Middle frontal gyrus (tissue), 1 donor: ENCODE measurements at regions not wholly inside any gene's neighbourhood (a gene's known extent, or its start where the extent isn't known, plus 50 kb on each side); places are given as distances from the start of the nearest gene placed in this dataset.
"Not testable (repeated sequence)": the region's sequence is repeated elsewhere in the genome, so short reads cannot be mapped to it uniquely, and the experiment has no call there.

Experiments
- DNase-seq: peaks from one replicate; pipeline ENCODE4 v3.0.0-alpha.2; 2015; ENCODE audit warnings: low spot score; ENCODE audit errors: extremely low spot score

- no peak for DNase-seq
Observed at GRCh38 chr19:30271816-30272215, 100.4 kb upstream of the ZNF536 start.

GRCh38 chr19:30272554-30272953, 99.6 kb upstream of the ZNF536 start:
- DNase-seq: no peak

- no peak for DNase-seq
Observed at GRCh38 chr19:30273184-30273583, 99.0 kb upstream of the ZNF536 start.

GRCh38 chr19:30274987-30275386, 97.2 kb upstream of the ZNF536 start:
- DNase-seq: no peak

GRCh38 chr19:30276011-30276882, 95.9 kb upstream of the ZNF536 start:
- no peak for DNase-seq

GRCh38 chr19:30276883-30277280, 95.3 kb upstream of the ZNF536 start:
- no peak for DNase-seq

- no peak for DNase-seq
Observed at GRCh38 chr19:30277941-30278881, 94.0 kb upstream of the ZNF536 start.

GRCh38 chr19:30278882-30279254, 93.3 kb upstream of the ZNF536 start:
- DNase-seq: no peak

- no peak for DNase-seq
Observed at GRCh38 chr19:30280018-30280417, 92.2 kb upstream of the ZNF536 start.

GRCh38 chr19:30281906-30282305, 90.3 kb upstream of the ZNF536 start:
- DNase-seq: no peak

GRCh38 chr19:30283556-30283955, 88.6 kb upstream of the ZNF536 start:
- DNase-seq: no peak

GRCh38 chr19:30284209-30284608, 88.0 kb upstream of the ZNF536 start:
- DNase-seq: no peak

- no peak for DNase-seq
Observed at GRCh38 chr19:30284885-30285284, 87.3 kb upstream of the ZNF536 start.

GRCh38 chr19:30286378-30286777, 85.8 kb upstream of the ZNF536 start:
- no peak for DNase-seq

- DNase-seq: no peak
Observed at GRCh38 chr19:30287259-30287658, 84.9 kb upstream of the ZNF536 start.

- DNase-seq: no peak
Observed at GRCh38 chr19:30287973-30288372, 84.2 kb upstream of the ZNF536 start.

GRCh38 chr19:30288911-30289310, 83.3 kb upstream of the ZNF536 start:
- no peak for DNase-seq

- no peak for DNase-seq
Observed at GRCh38 chr19:30289336-30289735, 82.8 kb upstream of the ZNF536 start.

GRCh38 chr19:30290805-30291204, 81.4 kb upstream of the ZNF536 start:
- DNase-seq: not testable (repeated sequence)

- DNase-seq: peak; percentile 54
Observed at GRCh38 chr19:30293051-30293785, 79.0 kb upstream of the ZNF536 start.

- no peak for DNase-seq
Observed at GRCh38 chr19:30297969-30298368, 74.2 kb upstream of the ZNF536 start.
